Panc1 (cell line): ENCODE measurements at regions not wholly inside any gene's neighbourhood (a gene's known extent, or its start where the extent isn't known, plus 50 kb on each side); places are given as distances from the start of the nearest gene placed in this dataset.
A peak's percentile ranks its signal among the peaks of the same experiment; 100 is the strongest.

Source experiments
- ATAC-seq: fragments of 200-7000 bp; cut with Tn5 transposase; 2 replicates; pipeline ENCODE4 v1.9.1; 2020; ENCODE audit warnings: mild to moderate bottlenecking, moderate library complexity
- BruUV-seq: library from RNA; stranded (reverse); fragments of 400-500 nt; replicated peaks from 2 replicates; lab custom pipeline; 2021; lab: Mats Ljungman, UMichigan
- CTCF ChIA-PET: fragments of 300-600 bp; sonication (Branson Sonifier 250); formaldehyde crosslinking; loops from one replicate; lab custom pipeline; 2022; ENCODE audit warnings: antibody characterized with exemption; lab: Charles Lee
- POLR2A ChIA-PET: fragments of 300-600 bp; sonication (Branson Sonifier 250); formaldehyde crosslinking; loops from one replicate; lab custom pipeline; 2022; ENCODE audit warnings: antibody characterized with exemption; lab: Charles Lee
- DNase-seq: peaks from one replicate; pipeline ENCODE4 v3.0.0-alpha.2; 2010; ENCODE audit warnings: low read depth, low spot score
- H3K27ac ChIP-seq: 2 replicates; pipeline ENCODE4 v1.5.1; 2011; ENCODE audit warnings: mild to moderate bottlenecking, low read length, inconsistent platforms
- H3K27me3 ChIP-seq: fragments of 200-500 bp; sonication (Bioruptor generic); 2 replicates; pipeline ENCODE4 v1.6.0; 2014; ENCODE audit warnings: low read length, inconsistent platforms; ENCODE audit not compliant: control insufficient read depth, insufficient read depth
- H3K36me3 ChIP-seq: fragments of 200-500 bp; sonication (Bioruptor generic); 2 replicates; pipeline ENCODE4 v1.5.1; 2014; ENCODE audit warnings: inconsistent platforms, mild to moderate bottlenecking, low read length, moderate library complexity; ENCODE audit not compliant: control insufficient read depth, insufficient read depth
- H3K4me1 ChIP-seq: 2 replicates; pipeline ENCODE4 v1.5.1; 2011; ENCODE audit warnings: inconsistent platforms, mild to moderate bottlenecking, low read length, moderate library complexity; ENCODE audit not compliant: control insufficient read depth, insufficient read depth
- H3K4me3 ChIP-seq, 2 experiments: 2 replicates each; pipeline ENCODE4 v1.5.1; 2011 to 2012; ENCODE audit warnings: low read depth in 2 of 2, low read length in 2 of 2, mild to moderate bottlenecking in 2 of 2, inconsistent platforms in 1 of 2, moderate library complexity in 1 of 2
- H3K9me3 ChIP-seq: fragments of 200-500 bp; sonication (Bioruptor generic); 2 replicates; pipeline ENCODE4 v1.5.1; 2014; ENCODE audit warnings: low read depth, mild to moderate bottlenecking, inconsistent platforms, low read length, moderate library complexity; ENCODE audit not compliant: control insufficient read depth, insufficient read depth
- CTCF ChIP-seq: fragments of 450-650 bp; IDR thresholded peaks from 2 replicates; pipeline ENCODE4 v1.5.1; 2017; ENCODE audit warnings: mild to moderate bottlenecking
- POLR2AphosphoS5 ChIP-seq: IDR thresholded peaks from 2 replicates; pipeline ENCODE4 v1.6.1; 2012; ENCODE audit warnings: mild to moderate bottlenecking, low read depth, low read length, moderate library complexity
- SIN3A ChIP-seq: IDR thresholded peaks from 2 replicates; pipeline ENCODE4 v1.6.1; 2012; ENCODE audit warnings: low read depth, mild to moderate bottlenecking, low read length, moderate library complexity, borderline replicate concordance; ENCODE audit not compliant: insufficient read depth
- TCF7L2 ChIP-seq: IDR thresholded peaks from 2 replicates; pipeline ENCODE4 v1.6.1; 2011; ENCODE audit warnings: mild to moderate bottlenecking, low read depth, low read length, inconsistent platforms
- in situ Hi-C: cut with HindIII; loops from 2 replicates; pipeline ENCODE4 v1.10.0; 2016; ENCODE audit warnings: low sequenced_read_pairs, low pct_unique_long_range_greater_than_20kb
- intact Hi-C: fragments of 100-400 bp; cut with micrococcal nuclease; formaldehyde crosslinking; loops from one replicate; pipeline ENCODE4 v1.10.0; 2022; ENCODE audit not compliant: unreplicated experiment
- TF ChIP-seq, protein P1 (sequence below), 2 experiments: IDR thresholded peaks; 2 replicates each; pipeline ENCODE4 v1.6.1; 2011 to 2012; ENCODE audit warnings: low read depth in 2 of 2, control low read depth in 1 of 2, low read length in 1 of 2, mild to moderate bottlenecking in 1 of 2, moderate library complexity in 1 of 2; ENCODE audit not compliant: insufficient read depth in 1 of 2

GRCh38 chr11:93902921-93903320 lies 52.5 kb upstream of the VSTM5 start:
- ATAC-seq = no peak
- H3K4me3 ChIP-seq = no peak overlapping the region
- H3K4me1 ChIP-seq = no peaks in the 10 kb centered on the region
- H3K9me3 ChIP-seq = no peaks in the 10 kb centered on the region
- ChIA-PET POLR2A (no interaction called here), CTCF (no interaction called here)
- in situ Hi-C loops (no loop called here), intact Hi-C loops (no loop called here)
- no peaks in the 10 kb centered on the region for H3K36me3 ChIP-seq
- TF ChIP-seq CTCF = no peak
- no peak for TF ChIP-seq SIN3A
- TF ChIP-seq, protein P1, sequence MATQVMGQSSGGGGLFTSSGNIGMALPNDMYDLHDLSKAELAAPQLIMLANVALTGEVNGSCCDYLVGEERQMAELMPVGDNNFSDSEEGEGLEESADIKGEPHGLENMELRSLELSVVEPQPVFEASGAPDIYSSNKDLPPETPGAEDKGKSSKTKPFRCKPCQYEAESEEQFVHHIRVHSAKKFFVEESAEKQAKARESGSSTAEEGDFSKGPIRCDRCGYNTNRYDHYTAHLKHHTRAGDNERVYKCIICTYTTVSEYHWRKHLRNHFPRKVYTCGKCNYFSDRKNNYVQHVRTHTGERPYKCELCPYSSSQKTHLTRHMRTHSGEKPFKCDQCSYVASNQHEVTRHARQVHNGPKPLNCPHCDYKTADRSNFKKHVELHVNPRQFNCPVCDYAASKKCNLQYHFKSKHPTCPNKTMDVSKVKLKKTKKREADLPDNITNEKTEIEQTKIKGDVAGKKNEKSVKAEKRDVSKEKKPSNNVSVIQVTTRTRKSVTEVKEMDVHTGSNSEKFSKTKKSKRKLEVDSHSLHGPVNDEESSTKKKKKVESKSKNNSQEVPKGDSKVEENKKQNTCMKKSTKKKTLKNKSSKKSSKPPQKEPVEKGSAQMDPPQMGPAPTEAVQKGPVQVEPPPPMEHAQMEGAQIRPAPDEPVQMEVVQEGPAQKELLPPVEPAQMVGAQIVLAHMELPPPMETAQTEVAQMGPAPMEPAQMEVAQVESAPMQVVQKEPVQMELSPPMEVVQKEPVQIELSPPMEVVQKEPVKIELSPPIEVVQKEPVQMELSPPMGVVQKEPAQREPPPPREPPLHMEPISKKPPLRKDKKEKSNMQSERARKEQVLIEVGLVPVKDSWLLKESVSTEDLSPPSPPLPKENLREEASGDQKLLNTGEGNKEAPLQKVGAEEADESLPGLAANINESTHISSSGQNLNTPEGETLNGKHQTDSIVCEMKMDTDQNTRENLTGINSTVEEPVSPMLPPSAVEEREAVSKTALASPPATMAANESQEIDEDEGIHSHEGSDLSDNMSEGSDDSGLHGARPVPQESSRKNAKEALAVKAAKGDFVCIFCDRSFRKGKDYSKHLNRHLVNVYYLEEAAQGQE (IDR thresholded peaks at IDR 0.05; ENCODE audit: insufficient read depth in 1 of 2, low read depth in 2 of 2, low read length in 1 of 2) = no peak
- TF ChIP-seq TCF7L2 = no peak
- TF ChIP-seq POLR2AphosphoS5 = no peak
- BruUV-seq = no TSS peak
- H3K27ac ChIP-seq = no peak overlapping the region
- no peak for DNase-seq
- no peaks in the 10 kb centered on the region; the same call in 1 of the 2 replicates for H3K27me3 ChIP-seq

GRCh38 chr11:93903989-93904388 lies 53.6 kb upstream of the VSTM5 start:
- ChIA-PET POLR2A (no interaction called here), CTCF (no interaction called here)
- TF ChIP-seq CTCF = no peak
- TF ChIP-seq POLR2AphosphoS5 = no peak
- no peak for TF ChIP-seq SIN3A
- TF ChIP-seq, protein P1 (IDR thresholded peaks at IDR 0.05; ENCODE audit: insufficient read depth in 1 of 2, low read depth in 2 of 2, low read length in 1 of 2) = no peak
- TF ChIP-seq TCF7L2 = no peak
- no peaks in the 10 kb centered on the region for H3K36me3 ChIP-seq
- H3K27ac ChIP-seq = no peak overlapping the region
- DNase-seq (no peak), ATAC-seq (0 out of 2 replicates have a peak, but pooled peaks have one; percentile 26)
- no TSS peak for BruUV-seq
- intact Hi-C loops = no loop called here
- no peaks in the 10 kb centered on the region for H3K4me1 ChIP-seq
- in situ Hi-C loops = no loop called here
- no peaks in the 10 kb centered on the region; the same call in 1 of the 2 replicates for H3K27me3 ChIP-seq
- H3K4me3 ChIP-seq = no peak overlapping the region
- no peaks in the 10 kb centered on the region for H3K9me3 ChIP-seq
